ENCODE measurements at regions not wholly inside any gene's neighbourhood (a gene's known extent, or its start where the extent isn't known, plus 50 kb on each side); places are given as distances from the start of the nearest gene placed in this dataset.

GRCh38 chr16:85387731-85388295 is 225.3 kb upstream of the GSE1 start:
- H4K20me1 ChIP-seq (ENCODE audit: control insufficient read depth, extremely low read depth, insufficient read depth, low read length), result peaks cover 5% of the 10 kb centered on the region
- dilution Hi-C loops (cut with MboI; ENCODE audit: extremely low pct_ligation_motif_present, low sequenced_read_pairs), result no loop called here
- H3K4me1 ChIP-seq (ENCODE audit: control insufficient read depth, extremely low read depth, insufficient read depth, low read length), result peaks cover 41% of the 10 kb centered on the region

GRCh38 chr16:85389679-85390470 is 223.2 kb upstream of the GSE1 start:
- Histone ChIP-seq H4K20me1 (ENCODE audit: control insufficient read depth, extremely low read depth, insufficient read depth, low read length) (peaks cover 5% of the 10 kb centered on the region), H3K27ac (ENCODE audit: control insufficient read depth, insufficient read depth, low read length) (no peak overlapping the region), H3K4me2 (ENCODE audit: control insufficient read depth, extremely low read depth, insufficient read depth, low read depth, low read length) (peak overlapping the region; percentile 37), H3K9me1 (ENCODE audit: control insufficient read depth, extremely low read depth, insufficient read depth, low read length) (no peaks in the 10 kb centered on the region), H3K27me3 (ENCODE audit: control insufficient read depth, extremely low read depth, insufficient read depth, low read length) (peaks cover 5% of the 10 kb centered on the region), H3K9ac (ENCODE audit: control insufficient read depth, extremely low read depth, insufficient read depth, low read length) (peak overlapping the region; percentile 33), H3K79me2 (ENCODE audit: control insufficient read depth, insufficient read depth, low read length) (no peaks in the 10 kb centered on the region), H3K4me1 (ENCODE audit: control insufficient read depth, extremely low read depth, insufficient read depth, low read length) (peaks cover 34% of the 10 kb centered on the region), H3K36me3 (ENCODE audit: control insufficient read depth in 2 of 2, extremely low read depth in 1 of 2, insufficient read depth in 2 of 2, low read length in 2 of 2) (no peaks in the 10 kb centered on the region), H3K4me3 (ENCODE audit: control insufficient read depth in 2 of 3, extremely low read depth in 1 of 3, insufficient read depth in 2 of 3, low read depth in 1 of 3, low read length in 3 of 3) (no peak overlapping the region), H2AFZ (ENCODE audit: control insufficient read depth, low read length) (no peak overlapping the region), H3K9me3 (ENCODE audit: control insufficient read depth, low read depth, low read length) (no peaks in the 10 kb centered on the region)
- no peak for DNase-seq (ENCODE audit: low read depth, low spot score)
- dilution Hi-C loops (cut with MboI; ENCODE audit: extremely low pct_ligation_motif_present, low sequenced_read_pairs), result no loop called here
- FAIRE-seq, result no peak
- TF ChIP-seq EZH2 (IDR thresholded peaks at IDR 0.05; ENCODE audit: low read length) (no peak), CTCF (optimal IDR thresholded peaks at IDR 0.05 in 1 of 3, IDR thresholded peaks at IDR 0.05 in 1 of 3, conservative IDR thresholded peaks at IDR 0.05 in 1 of 3; ENCODE audit: extremely low read depth in 1 of 3, insufficient read depth in 2 of 3, low read length in 3 of 3) (no peak)

More at GRCh38 chr16:85387731-85388295, 225.3 kb upstream of the GSE1 start:
- no peaks in the 10 kb centered on the region for H3K9me1 ChIP-seq (ENCODE audit: control insufficient read depth, extremely low read depth, insufficient read depth, low read length)
- H3K27ac ChIP-seq (ENCODE audit: control insufficient read depth, insufficient read depth, low read length), result no peak overlapping the region
- H3K4me2 ChIP-seq (ENCODE audit: control insufficient read depth, extremely low read depth, insufficient read depth, low read depth, low read length), result no peak overlapping the region
- no peaks in the 10 kb centered on the region for H3K79me2 ChIP-seq (ENCODE audit: control insufficient read depth, insufficient read depth, low read length)
- H2AFZ ChIP-seq (ENCODE audit: control insufficient read depth, low read length), result no peak overlapping the region
- no peaks in the 10 kb centered on the region for H3K9me3 ChIP-seq (ENCODE audit: control insufficient read depth, low read depth, low read length)
- peaks cover 5% of the 10 kb centered on the region for H3K27me3 ChIP-seq (ENCODE audit: control insufficient read depth, extremely low read depth, insufficient read depth, low read length)
- TF ChIP-seq EZH2 (IDR thresholded peaks at IDR 0.05; ENCODE audit: low read length), result no peak
- no peak for TF ChIP-seq CTCF (optimal IDR thresholded peaks at IDR 0.05 in 1 of 3, IDR thresholded peaks at IDR 0.05 in 1 of 3, conservative IDR thresholded peaks at IDR 0.05 in 1 of 3; ENCODE audit: extremely low read depth in 1 of 3, insufficient read depth in 2 of 3, low read length in 3 of 3)
- H3K36me3 ChIP-seq (ENCODE audit: control insufficient read depth in 2 of 2, extremely low read depth in 1 of 2, insufficient read depth in 2 of 2, low read length in 2 of 2), result no peaks in the 10 kb centered on the region
- H3K9ac ChIP-seq (ENCODE audit: control insufficient read depth, extremely low read depth, insufficient read depth, low read length), result no peak overlapping the region
- H3K4me3 ChIP-seq (ENCODE audit: control insufficient read depth in 2 of 3, extremely low read depth in 1 of 3, insufficient read depth in 2 of 3, low read depth in 1 of 3, low read length in 3 of 3), result no peak overlapping the region
- DNase-seq (ENCODE audit: low read depth, low spot score), result no peak
- no peak for FAIRE-seq
